ENCODE measurements at regions not wholly inside any gene's neighbourhood (a gene's known extent, or its start where the extent isn't known, plus 50 kb on each side); places are given as distances from the start of the nearest gene placed in this dataset.

DNA sequence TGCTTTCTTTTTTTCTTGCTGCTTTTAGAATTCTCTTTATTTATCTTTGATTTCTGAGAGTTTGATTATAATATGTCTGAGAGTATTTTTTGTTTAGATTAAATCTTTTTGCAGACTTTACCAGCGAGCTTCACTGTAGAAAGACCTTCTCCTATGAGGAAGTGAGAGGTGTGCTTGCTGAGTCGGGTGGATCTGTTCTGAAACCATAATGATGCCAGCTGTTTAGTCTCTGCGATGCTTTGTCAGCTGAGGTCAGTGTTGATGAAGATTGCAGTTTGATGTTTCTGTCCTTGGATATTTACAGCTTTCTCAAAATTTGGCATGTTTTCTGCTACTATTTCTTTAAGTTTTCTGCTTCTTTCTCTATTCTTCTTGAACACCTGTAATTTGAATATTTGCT, 309.1 kb upstream of the SLITRK6 start:
- in situ Hi-C loops (cut with MboI; ENCODE audit: low sequenced_read_pairs): no loop called here
- H2AK5ac ChIP-seq (ENCODE audit: low read depth, low read length): no peak overlapping the region
- H3K27ac ChIP-seq (ENCODE audit: insufficient read depth, low read length): no peak overlapping the region
- no CpG with 5 or more reads among the region's 3 CpGs for WGBS, 2 experiments (ENCODE audit: extremely low coverage in 2 of 2, insufficient read length in 1 of 2)
- H3K56ac ChIP-seq (ENCODE audit: extremely low read depth, insufficient read depth, low read length): no peak overlapping the region
- CTCF ChIA-PET: interaction anchor here (0.7 kb wide), 1 partner anchor 13 kb away, joined by 3 read pairs; no protein-coding TSS in a partner anchor
- H2AFZ ChIP-seq (replicated peaks; ENCODE audit: low read length, poor library complexity): no peak overlapping the region
- H4K5ac ChIP-seq (ENCODE audit: low read depth, low read length): no peak overlapping the region
- dilution Hi-C loops (cut with HindIII; ENCODE audit: low sequenced_read_pairs, unreplicated experiment): no loop called here
- no peak overlapping the region for H2AK9ac ChIP-seq (replicated peaks; ENCODE audit: low read depth, low read length, poor library complexity)
- no peak overlapping the region for H3K4me3 ChIP-seq (ENCODE audit: insufficient read depth, low read depth, low read length)
- no peak overlapping the region for H3K4ac ChIP-seq (ENCODE audit: low read depth, low read length)
- H3K4me1 ChIP-seq (ENCODE audit: control insufficient read depth, insufficient read depth, low read length): no peaks in the 10 kb centered on the region
- no peaks in the 10 kb centered on the region for H3K79me1 ChIP-seq (ENCODE audit: low read depth in 1 of 2, low read length in 2 of 2)
- no peak overlapping the region for H3K9ac ChIP-seq (ENCODE audit: low read depth, low read length)
- H2BK120ac ChIP-seq (ENCODE audit: low read depth, low read length): no peak overlapping the region
- H3K36me3 ChIP-seq (ENCODE audit: control insufficient read depth, insufficient read depth, low read length): no peaks in the 10 kb centered on the region
- no peak overlapping the region for H3K4me2 ChIP-seq (ENCODE audit: low read depth, low read length)
- no peak overlapping the region for H3K14ac ChIP-seq (replicated peaks; ENCODE audit: low read depth, low read length)
- no peak overlapping the region for H3K18ac ChIP-seq (ENCODE audit: low read depth, low read length)
- H3K9me3 ChIP-seq (ENCODE audit: control insufficient read depth, insufficient read depth, low read length): peaks cover 6% of the 10 kb centered on the region; the same call in 1 of the 2 replicates
- H4K91ac ChIP-seq (ENCODE audit: insufficient read depth, low read depth, low read length): no peak overlapping the region
- no peak for DNase-seq
- H2BK5ac ChIP-seq (ENCODE audit: low read depth, low read length, poor library complexity, severe bottlenecking): no peak overlapping the region
- BruUV-seq (replicated peaks): no TSS peak
- H4K8ac ChIP-seq (ENCODE audit: low read depth in 2 of 2, low read length in 2 of 2): no peak overlapping the region
- no peak overlapping the region for H2BK20ac ChIP-seq (ENCODE audit: low read depth, low read length)
- H3K27me3 ChIP-seq (ENCODE audit: control insufficient read depth, insufficient read depth, low read length): no peaks in the 10 kb centered on the region
- intact Hi-C loops (cut with micrococcal nuclease): no loop called here
- no peaks in the 10 kb centered on the region for H4K20me1 ChIP-seq (ENCODE audit: insufficient read depth, low read length)
- H3K23ac ChIP-seq (ENCODE audit: low read depth, low read length): no peak overlapping the region
- TF ChIP-seq, protein P1, sequence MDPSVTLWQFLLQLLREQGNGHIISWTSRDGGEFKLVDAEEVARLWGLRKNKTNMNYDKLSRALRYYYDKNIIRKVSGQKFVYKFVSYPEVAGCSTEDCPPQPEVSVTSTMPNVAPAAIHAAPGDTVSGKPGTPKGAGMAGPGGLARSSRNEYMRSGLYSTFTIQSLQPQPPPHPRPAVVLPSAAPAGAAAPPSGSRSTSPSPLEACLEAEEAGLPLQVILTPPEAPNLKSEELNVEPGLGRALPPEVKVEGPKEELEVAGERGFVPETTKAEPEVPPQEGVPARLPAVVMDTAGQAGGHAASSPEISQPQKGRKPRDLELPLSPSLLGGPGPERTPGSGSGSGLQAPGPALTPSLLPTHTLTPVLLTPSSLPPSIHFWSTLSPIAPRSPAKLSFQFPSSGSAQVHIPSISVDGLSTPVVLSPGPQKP (IDR thresholded peaks at IDR 0.05; ENCODE audit: borderline replicate concordance, low read depth, low read length): no peak
- no peak for TF ChIP-seq RCOR1 (IDR thresholded peaks at IDR 0.05; ENCODE audit: insufficient replicate concordance, low read length)
- no peak overlapping the region for H2BK15ac ChIP-seq (ENCODE audit: low read depth, low read length)
- no peaks in the 10 kb centered on the region for H3K9me1 ChIP-seq (ENCODE audit: insufficient read depth, low read length)
- POLR2A ChIA-PET (ENCODE audit: unreplicated experiment): no interaction called here
- ATAC-seq (ENCODE audit: low read depth): no peak

Data from IMR-90 (cell line).